ENCODE measurements at regions not wholly inside any gene's neighbourhood (a gene's known extent, or its start where the extent isn't known, plus 50 kb on each side); places are given as distances from the start of the nearest gene placed in this dataset.

GRCh38 chr2:239819974-239820555 lies 205.1 kb downstream of the NDUFA10 start:
- TF ChIP-seq CTCF (IDR thresholded peaks at IDR 0.05) (no peak), POLR2AphosphoS5 (IDR thresholded peaks at IDR 0.05) (no peak), POLR2A (IDR thresholded peaks at IDR 0.05) (no peak)
